Fibroblast of peridontal ligament (primary cell): ENCODE measurements at regions not wholly inside any gene's neighbourhood (a gene's known extent, or its start where the extent isn't known, plus 50 kb on each side); places are given as distances from the start of the nearest gene placed in this dataset.
A peak's percentile ranks its signal among the peaks of the same experiment; 100 is the strongest.

Source experiments
- DNase-seq: peaks from one replicate; pipeline ENCODE4 v3.0.0-alpha.2; 2010; ENCODE audit errors: extremely low read depth

DNA sequence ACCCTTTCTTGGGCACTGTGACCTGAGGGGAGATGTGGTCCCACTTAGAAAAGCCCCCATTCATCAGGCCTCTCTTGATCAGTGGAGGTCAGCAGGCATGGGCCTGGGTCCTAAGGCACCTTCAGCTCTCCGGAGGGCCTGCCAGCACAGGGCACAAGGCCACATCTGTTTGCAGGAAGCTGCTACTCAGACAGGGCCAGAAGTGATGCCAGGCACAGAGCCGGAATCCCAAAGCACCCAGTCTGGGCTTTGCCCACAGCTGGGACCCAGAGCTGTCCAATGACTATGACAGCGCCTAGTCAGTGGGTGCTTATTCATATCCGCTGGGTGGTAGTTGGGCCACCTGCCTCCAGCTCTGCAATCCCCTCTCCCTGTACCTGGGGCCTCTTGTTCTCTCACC is 63.2 kb upstream of the ELN start:
- no peak for DNase-seq

DNA sequence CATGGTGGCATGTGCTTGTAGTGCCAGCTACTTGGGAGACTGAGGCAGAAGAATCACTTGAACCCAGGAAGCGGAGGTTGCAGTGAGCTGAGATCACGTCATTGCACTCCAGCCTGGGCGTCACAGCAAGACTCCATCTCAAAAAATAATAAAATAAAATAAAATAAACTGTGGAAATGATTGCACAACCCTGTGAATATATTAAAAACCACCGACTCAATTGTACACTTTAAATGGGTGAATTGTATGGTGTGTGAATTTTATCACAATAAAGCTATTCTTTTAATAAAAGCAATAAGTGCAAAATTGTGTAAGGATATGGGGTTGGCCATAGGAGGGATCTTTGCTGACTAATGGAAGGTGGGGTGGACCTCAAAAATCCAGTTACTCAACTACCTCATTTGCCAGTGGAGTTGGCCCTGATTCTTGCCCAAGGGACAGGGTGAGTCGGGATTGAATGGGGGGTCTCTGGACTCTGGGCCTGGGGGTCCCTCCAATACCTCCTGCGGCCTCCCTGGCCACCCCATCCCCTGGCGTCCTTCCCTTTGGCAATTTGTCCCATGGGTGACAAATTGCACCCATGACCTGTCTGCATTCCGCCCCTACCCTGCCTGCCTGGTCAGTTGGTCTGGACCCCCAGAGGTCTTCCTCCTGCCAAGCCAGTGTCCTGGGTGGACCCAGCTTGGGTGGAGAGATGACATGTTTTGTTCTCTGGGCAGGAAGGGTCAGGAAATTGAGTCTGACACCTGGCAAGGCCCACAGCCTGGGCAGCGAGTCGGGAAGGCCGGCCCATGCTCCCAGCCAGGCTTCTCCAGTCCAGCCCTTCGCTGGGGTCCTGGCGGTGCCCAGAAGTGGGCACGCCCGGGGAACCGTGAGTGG is 61.7 kb upstream of the ELN start:
- DNase-seq = peak; percentile 11

DNA sequence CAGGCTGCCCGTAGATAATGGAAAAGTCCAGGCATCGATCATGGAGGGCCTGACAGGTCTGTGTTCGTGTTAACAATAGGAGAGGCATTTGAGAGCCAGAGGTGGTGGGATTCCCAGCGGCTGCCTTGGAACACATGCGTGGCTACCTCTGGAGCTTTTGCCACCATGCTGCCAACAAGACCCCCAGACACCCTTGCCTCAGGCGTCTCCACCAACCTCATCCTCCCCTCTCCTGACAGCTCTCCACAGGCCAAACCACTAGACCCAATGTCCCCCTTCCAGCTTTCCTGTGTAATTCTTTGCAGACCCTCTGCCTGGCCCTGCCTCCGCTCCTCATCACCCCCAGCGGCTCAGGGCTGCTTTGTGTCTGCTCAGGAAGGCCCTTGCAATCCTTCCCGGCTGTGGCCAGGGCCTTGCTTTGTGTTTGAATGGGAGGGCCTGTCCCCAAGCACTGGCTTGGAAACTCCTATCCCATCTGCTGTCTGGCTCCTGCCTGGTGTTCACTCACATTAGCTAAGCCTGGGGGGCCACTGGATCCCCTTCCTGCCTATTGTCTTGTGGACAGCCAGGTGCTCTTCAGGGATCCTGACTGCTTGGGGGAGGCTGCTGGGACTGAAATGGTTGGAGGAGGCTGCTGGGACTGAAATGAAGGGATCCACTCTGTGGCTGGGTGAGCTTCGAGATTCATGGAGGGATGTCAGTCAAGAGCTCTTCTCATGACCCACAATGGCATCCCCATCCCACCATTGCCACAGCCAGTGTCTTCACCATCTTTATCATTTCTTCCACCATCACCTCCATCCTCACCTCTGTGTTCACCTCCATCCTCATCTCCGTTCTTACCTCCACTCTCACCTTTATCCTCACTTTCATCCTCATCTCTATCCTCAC is 60.8 kb upstream of the ELN start:
- no peak for DNase-seq

- no peak for DNase-seq
Measured at GRCh38 chr7:73967832-73968290, 60.1 kb upstream of the ELN start.

- DNase-seq = no peak
Measured at GRCh38 chr7:73968487-73968886, 59.5 kb upstream of the ELN start.

DNA sequence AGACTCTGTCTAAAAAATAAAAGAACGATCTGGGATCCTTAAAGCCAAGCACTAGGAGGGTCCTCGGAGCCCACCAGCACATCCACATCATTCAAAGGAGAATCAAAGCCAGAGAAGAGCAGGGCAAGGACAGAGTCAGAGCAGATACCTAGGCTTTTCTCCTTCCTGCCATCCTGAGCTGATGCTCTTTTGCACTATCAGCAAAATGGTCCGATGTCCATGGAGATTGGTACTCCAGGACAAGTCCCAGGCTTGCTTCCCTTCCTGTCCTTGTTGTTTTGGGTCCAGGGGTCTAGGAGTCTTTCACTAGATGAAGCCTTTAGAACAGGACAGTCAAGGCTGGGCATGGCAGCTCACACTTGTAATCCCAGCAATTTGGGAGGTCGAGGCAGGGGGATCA is 58.0 kb upstream of the ELN start:
- DNase-seq = no peak

DNA sequence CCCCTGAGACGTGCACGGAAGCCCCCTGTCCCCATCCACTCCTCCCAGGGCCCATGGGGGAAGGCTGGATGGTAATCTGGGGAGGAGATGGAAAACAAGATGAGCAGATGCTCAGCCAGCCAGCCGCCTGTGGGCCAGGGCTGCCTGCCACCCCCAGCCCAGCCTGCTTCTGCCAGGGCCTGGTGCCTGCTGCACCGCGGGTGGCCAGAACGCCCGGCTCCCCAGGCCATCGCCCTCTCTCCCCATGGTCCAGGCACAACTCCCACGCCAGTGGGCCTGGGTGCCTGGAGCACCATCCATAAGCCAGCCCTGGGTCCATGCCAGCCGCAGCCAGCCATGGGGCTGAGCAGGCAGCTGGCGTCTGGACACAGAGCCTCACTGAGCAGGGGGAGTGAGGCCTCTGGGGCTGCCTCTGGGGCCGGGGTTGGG is 57.2 kb upstream of the ELN start:
- no peak for DNase-seq

DNA sequence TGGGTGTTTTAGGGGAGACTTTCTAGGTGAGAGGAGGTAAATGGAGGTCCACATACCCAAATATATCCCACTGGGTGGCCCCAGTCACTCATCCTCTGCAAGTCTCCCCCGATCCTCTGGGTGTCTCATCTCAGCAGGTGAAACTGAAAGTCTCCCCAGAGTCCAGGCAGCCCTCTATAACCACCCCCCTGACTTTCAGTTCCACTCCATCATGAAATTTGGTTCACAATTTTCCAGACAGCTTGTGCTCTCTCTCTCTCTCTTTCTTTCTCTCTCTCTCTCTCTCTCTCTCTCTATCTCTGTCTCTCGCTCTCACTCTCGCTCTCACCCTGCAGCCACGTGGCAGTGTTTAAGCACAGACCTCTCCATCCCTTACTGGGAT is 56.7 kb upstream of the ELN start:
- no peak for DNase-seq

- DNase-seq = no peak
Measured at GRCh38 chr7:73971704-73972341, 56.1 kb upstream of the ELN start.

DNA sequence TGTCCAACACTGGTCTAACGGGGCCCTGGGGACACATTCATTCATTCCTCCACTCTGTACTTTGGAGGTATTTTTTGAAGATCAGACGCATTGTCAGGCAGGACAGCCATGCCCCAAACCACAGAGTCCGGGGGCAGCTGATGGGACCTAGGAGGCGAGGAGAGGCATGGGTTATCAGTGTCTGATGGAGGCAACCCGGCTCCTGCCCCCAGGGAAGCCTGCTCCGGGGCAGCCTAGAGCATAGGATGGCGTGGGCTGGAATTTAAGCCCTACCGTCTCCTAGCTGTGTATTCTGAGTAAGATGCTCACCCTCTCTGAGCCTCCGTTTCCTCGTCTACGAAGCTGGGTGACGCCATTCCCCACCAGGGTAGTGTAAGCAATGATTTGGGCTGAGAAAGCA is 55.4 kb upstream of the ELN start:
- no peak for DNase-seq

GRCh38 chr7:73973091-73973490 is 54.9 kb upstream of the ELN start:
- DNase-seq = no peak

GRCh38 chr7:73974101-73974947 is 53.6 kb upstream of the ELN start:
- no peak for DNase-seq

- DNase-seq = no peak
Measured at GRCh38 chr7:73974948-73975926, 52.7 kb upstream of the ELN start.

DNA sequence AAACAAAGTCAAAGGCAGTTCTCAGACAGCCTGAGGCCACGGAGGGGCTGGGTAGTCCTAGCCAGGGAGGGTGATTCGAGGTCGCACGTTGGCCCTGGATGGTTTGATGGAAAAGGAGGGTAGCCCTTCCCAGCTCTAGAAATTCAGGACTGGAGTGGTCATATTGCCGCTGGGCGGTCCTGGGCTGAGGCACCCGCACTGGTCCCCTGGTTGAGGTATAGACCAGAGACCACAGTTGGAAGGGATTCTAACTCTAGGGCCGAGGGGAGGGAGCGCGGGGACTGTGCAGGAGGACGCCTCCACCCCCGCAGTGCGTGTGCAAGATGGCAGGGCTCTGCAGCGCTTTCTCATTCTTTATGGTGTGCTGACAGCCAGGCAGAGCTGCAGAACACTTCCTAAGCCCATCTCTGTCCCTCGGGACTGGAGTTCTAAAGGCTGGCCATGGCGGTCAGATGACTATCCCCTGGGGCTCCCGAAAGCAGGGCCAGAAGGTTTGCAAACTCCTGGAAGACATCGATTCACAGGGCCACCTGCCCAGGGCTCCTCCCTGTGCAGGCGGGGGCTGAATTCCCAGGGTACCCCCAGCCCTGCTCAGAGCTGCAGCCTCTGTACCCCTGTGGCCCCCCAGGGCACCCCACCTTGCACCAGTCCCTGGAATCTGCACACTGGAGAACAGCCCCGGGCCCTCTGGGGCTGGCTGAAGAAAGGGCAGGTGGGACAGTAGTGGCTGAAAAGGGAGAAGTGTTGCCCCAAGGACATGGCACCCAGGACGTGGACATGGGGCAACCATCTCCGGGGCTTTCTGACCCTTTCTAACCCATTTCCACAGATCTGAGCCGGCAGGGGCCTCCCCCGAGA is 51.0 kb upstream of the ELN start:
- no peak for DNase-seq

DNA sequence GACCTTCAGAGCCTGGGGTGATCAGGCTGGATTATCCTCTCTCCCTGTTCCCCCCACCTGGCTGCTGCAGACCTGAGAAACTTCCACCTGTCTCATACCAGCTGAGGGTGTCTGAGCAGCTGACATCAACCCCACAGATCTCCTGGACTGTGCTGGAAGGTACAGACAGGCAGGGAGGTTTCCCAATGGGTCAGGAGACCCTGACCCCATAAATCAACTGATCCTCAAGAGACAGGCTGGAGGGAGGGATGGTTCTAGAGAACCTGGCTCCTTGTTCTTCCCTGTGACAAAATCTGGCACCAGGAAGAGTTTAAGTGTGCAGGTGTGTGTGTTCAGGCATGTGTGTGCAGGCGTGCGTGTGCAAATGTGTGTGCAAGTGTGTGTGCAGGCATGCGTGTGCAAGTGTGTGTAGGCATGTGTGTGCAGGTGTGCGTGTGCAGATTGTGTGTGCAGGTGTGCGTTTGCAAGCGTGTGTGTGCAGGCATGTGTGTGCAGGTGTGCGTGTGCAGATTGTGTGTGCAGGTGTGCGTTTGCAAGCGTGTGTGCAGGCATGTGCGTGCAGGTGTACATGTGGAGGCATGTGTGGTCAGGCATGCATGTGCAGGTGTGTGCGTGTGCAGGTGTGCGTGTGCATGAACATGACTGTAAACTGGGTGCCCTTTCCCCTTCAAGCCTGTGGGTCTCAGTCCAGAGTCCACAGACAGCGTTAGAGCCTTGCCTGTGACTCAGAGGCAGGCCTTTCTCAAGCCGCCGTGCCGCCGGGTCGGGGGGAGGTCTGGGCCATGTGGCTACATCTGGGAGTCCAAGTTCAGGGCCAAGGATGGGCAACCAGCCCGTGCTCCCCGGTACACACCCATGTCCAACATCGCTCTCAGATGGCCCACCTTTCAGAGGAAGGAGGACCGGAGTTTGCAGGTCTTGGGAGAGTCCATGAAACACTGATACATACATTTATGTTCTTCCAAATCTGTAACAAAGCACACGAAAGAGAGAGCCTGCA is 50.1 kb upstream of the ELN start:
- DNase-seq = no peak
